DND-41 (cell line): ENCODE measurements at regions not wholly inside any gene's neighbourhood (a gene's known extent, or its start where the extent isn't known, plus 50 kb on each side); places are given as distances from the start of the nearest gene placed in this dataset.

ENCODE experiments used
- CTCF ChIP-seq: IDR thresholded peaks from 2 replicates; pipeline ENCODE4 v1.5.1; 2012; ENCODE audit warnings: borderline replicate concordance, low read length, moderate library complexity, mild to moderate bottlenecking; ENCODE audit not compliant: poor library complexity, severe bottlenecking; ENCODE audit errors: extremely low read depth
- EZH2 ChIP-seq: IDR thresholded peaks from 3 replicates; pipeline ENCODE4 v1.6.1; 2012; ENCODE audit warnings: borderline replicate concordance, low read depth, mild to moderate bottlenecking, moderate library complexity, low read length, inconsistent platforms; ENCODE audit not compliant: severe bottlenecking

GRCh38 chr12:89111964-89112363 is 240.3 kb downstream of the DUSP6 start:
- TF ChIP-seq CTCF (no peak), EZH2 (no peak)
